GM19351 (cell line): ENCODE measurements at regions not wholly inside any gene's neighbourhood (a gene's known extent, or its start where the extent isn't known, plus 50 kb on each side); places are given as distances from the start of the nearest gene placed in this dataset.

ENCODE experiments used
- ATAC-seq: cut with Tn5 transposase; IDR thresholded peaks from one replicate; pipeline ENCODE4 v1.9.1; 2021; ENCODE audit warnings: mild to moderate bottlenecking, moderate library complexity; ENCODE audit not compliant: unreplicated experiment

DNA sequence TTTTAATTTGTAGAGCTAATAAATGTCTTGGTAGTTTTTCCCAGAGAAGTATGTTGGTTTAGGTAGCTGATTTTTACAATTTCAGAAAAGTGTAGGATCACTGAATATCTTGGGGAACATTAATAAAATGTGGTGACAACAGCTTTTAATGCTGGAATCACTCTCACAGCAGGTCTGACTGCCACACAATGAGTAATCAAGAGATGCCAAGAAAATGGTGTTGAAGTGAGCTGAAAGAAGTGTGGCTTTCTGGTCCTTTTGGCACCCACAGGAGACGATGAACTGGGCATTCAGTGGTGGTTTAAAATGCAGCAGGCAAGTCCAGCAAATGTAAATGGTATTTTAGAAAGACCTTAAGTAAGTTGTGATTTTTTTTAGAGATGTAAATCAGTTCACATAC is 175.8 kb downstream of the CBLN2 start:
- ATAC-seq: no peak

DNA sequence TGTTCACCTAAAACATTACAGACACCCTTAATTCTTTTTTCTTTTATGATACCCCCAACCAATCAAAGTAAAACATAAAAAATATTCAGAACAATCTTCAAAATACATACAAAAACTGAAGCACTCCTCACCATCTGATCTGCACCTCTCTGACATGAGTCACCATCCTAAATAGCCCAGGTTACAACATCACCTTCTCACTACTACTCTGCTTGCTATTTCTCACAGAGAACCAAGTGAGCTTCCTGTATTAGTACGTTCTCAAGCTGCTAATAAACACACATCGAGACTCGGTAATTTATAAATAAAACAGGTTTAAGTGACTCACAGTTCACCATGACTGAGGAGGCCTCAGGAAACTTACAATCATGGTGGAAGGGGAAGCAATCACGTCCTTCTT is 183.5 kb downstream of the CBLN2 start:
- no peak for ATAC-seq

DNA sequence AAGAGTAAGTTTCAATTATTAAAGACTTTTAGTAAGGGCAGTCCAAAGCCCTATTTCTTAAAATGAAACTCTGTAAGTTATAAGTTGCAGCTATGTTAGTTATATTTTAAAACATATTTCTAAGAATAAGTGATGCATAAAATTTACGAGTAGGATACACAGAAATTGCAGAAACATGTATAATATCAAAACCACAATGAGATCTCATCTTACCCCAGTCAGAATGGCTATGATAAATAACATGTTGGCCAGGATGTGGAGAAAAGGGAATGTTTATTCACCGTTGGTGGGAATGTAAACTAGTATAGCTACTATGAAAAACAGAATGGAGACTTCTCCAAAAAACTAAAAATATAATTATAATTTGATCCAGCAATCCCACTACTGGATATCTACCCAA is 201.2 kb downstream of the CBLN2 start:
- ATAC-seq: no peak

DNA sequence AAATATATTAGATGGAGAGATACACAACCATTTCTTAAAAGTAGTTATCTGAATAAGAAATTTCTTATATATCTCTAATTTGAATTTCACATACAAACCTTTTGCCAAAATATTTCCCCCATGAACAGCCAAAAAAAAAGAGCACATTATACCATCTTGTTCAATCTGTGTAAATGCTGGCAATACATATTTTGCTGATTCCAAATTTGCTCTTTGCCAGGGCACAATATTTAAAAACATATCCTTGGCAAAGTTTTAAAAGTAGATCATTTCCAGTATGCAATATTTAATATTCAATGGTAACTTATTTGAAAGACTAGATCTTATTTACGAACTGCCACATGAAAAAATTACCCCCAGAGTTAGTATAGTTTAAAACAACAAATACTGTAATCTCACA is 204.2 kb downstream of the CBLN2 start:
- ATAC-seq: no peak

DNA sequence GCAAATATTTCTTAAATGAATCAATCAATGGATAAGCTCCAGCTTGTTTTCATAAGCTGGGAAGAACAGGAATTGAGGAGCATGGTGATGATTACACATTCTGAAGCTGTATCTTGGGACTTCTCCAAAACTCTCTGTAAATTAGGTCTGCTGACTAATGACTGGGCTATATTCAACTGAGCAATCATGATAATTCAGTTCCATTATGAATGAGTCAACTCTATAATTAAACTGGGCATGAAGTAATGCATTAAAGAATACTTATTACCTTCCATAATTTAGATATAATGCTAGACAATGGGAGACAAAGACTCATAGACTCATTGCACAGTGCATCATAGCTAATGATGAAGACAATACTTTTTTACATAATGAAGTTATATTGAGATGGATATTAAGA is 207.4 kb downstream of the CBLN2 start:
- no peak for ATAC-seq

DNA sequence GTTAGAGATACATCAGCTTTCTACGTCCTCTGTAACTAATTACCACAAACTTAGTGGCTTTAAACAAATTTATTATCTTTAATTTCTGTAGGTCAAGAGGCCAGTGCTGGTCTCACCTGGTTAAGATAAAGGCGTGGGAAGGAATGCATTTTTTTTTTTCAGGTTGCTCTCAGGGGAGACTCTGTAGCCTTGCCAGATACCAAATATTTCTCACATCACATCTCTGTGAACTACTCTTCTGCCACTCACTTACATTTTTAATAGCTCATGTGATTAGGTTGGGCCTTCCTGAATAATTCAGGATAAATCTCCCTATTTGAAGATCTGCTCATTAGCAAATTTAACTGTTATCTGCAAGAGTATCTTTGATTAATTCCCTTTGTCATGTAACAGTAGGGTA is 214.6 kb downstream of the CBLN2 start:
- ATAC-seq: no peak

DNA sequence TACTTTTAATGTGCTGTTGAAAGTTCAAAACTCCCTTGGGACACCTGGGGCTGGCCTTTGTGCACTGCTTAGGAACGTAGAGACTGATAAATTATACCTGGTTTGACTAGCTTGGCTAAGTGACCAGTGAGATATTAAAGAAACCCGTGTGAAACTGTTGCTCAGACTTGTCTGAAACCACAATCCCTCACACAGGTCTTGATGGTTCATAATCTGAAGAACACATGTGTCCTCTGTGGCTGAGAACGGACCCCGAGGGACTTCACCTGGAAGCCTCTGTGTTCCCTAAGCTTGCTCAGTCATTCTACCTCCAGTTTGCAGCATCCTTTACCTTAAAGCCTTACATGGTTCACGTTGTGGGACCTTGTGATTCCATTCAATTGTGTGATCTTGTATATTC is 218.8 kb downstream of the CBLN2 start:
- ATAC-seq: no peak

DNA sequence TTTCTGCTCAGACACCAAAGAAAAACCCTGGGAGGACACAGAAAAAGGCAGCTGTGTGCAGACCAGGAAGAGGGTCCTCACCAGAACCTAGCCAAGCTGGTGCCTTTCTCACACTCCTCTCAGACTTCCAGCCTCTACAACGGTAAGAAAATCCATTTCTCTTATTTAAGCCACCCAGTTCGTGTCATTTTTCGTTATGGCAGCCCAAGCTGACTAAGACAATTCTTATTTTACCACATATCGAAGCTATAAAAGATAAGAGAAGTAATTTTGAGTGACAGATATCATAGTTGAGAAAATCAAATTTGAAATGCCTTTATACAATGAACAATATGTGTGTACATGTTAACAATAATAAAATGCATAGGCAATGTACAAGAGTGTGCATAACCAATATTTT is 219.5 kb downstream of the CBLN2 start:
- no peak for ATAC-seq

DNA sequence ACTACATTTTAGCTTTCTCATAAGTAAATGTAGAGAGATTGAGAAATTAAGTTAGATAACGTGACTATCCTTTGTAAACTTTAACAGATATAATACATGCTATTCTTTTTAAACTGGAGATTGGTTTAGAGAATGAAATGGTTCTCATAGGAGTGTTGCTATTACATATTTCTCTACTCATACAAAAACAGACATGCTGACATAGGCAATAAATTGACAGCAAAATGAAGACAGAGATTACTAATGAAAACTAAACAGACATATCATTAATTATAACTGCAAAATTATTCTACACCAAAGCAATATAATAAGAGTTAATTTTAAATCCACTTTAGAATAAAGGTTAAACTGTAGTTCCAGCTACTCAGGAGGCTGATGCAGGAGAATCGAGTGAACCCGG is 227.6 kb downstream of the CBLN2 start:
- ATAC-seq: no peak

DNA sequence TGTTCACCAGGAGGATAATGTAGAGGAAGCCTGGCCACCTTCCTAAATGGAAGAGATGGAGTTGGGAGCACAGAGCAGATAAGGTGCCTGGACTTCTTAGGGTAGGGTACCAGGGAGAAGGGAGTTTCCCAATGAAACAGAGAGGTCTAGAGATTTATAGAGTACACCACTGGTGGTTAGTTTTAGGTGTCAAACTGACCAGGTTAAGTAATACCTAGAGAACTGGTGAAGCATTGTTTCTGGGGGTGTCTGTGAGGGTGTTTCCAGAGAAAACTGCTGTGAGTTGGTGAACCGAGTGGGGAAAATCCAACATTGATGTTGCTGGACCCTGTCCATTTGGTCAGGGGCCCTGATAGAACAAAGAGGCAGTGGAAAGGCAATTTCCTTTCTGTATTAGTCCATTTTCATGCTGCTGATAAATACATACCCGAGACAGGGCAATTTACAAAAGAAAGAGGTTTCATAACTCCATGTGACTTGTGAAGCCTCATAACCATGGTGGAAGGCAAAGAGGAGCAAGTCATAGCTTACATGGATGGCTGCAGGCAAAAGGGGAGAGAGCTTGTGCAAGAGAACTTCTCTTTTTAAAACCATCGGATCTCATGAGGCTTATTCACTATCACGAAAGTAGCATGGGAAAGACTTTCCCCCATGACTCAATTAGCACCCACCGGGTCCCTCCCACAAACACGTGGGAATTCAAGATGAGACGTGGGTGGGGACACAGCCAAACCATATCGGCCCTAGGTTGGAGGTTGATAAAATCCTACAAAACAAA is 260.8 kb downstream of the CBLN2 start:
- ATAC-seq: no peak

DNA sequence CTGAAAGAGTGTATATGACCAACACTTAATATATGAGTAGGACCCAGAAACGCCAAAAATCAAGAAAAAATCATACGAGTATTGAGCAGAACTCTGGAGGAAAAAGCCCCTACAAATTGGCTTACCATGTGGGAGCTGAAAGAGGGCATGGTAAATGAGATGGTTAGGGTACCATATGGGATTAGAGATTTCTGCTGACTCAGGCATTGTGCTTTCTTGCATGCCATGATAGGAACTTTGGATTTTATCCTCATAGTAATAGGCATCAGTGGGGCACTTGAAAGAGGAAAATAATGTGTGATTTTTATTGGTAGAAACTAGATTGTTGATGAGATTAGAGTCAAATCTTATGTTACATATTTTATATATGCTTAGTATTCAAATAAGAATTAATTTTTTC is 271.1 kb downstream of the CBLN2 start:
- ATAC-seq: no peak

DNA sequence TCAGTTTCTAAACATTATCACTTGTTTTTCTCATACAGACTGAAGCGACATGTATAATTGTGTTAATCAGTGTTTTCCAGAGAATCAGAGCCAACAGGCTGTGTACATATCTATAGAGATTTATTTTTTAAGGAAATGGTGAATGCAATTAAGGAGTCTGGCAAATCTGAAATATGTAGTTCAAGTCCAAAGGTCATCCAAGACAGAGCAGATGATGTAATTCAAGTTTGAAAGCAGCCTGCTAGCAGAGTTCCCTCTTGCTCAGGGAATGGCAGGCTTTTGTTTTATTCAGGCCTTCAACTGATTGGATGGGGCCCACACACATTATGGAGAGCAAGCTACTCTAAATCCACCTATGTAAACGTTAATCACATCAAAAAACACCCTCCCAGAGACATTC is 282.6 kb downstream of the CBLN2 start:
- no peak for ATAC-seq

DNA sequence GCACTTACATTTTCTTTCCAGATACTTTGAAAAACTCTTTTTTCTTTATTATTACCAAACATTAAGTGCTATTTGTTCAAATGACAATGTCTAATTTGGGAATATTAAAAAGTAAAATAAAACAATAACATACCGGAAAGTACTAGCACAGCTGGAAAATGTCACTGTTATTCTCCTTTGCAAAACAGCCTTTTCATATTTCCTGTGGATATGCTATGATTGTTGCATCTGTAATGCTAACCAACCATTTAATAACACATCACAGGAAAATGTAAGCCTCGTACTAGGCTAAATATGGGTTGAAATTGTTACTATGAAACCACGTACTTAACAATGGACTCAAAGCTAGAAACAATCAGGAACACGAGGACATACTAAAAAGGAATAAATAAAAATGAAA is 298.1 kb downstream of the CBLN2 start:
- no peak for ATAC-seq

DNA sequence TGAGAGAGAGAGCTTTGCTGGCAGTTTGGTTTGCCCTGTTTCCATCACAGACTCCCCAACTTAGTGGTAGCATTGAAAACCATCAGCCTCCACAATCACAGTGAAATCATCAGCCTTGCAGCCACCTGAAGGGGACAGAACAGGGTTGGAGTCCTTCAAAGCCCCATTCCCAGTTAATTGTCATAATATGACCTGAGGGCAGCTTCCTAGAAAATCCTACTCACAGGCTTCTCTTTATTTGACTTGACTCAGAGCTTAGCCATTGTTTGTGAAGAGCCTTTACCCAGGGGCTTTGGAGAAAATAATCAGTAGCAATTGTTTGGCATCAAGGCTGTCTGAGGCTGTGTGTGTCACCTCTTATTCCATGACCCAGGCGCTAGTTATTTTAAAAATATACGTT is 308.7 kb downstream of the CBLN2 start:
- ATAC-seq: no peak

DNA sequence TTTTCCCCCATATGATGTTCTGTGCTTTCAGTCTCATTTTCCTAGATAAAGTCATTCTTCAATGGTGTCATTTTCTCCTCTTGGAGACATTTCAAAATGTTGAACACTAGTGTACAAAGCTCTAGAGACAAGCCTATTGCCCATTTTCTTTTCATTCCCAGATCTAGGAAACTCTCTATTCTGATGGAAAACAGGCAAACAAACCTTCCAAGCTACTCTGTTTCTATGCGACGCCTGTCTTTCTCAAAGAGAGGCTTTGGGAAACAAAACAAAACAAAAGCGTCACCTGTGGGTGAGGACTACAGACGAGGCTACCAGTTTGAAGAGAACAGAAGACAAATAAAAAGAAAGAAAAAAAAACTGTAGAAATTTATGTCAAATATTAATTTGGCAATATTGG is 311.0 kb downstream of the CBLN2 start:
- no peak for ATAC-seq

DNA sequence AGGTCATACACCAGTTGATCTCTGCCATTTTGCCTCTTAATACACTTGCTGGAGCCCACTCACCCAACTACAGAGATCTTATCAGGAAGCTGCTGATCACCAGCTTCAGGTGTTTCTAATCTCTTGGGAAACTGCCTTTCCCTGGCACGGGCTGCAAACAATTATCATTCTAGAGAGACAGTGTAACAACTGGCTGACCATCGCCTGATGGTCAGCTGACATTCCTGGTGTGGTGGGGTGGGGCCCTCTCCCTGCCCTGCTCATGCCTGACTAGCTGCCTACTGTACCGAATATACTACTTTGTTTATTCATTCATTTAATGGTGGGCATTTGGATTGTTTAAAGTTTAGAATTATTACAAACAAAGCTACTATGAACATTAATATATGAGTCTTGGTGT is 311.5 kb downstream of the CBLN2 start:
- no peak for ATAC-seq

DNA sequence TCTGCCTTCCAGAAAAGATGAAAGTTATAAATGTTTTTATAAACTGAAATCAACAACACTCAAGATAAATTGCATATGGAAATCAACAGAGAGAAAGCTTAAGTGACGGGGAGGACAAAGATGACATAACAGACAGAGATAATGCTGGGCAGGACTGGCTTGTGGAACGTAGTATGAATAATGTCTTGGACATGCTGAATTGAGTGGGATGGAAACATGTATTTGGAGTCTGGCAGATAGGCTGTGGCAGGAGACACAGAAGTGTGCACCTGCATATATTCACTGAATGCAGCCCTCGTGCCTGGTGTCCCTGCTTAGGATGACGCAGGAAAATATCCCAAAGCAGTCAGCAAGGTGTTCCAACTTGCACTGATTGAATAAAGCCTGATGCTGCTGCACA is 318.2 kb downstream of the CBLN2 start:
- no peak for ATAC-seq

DNA sequence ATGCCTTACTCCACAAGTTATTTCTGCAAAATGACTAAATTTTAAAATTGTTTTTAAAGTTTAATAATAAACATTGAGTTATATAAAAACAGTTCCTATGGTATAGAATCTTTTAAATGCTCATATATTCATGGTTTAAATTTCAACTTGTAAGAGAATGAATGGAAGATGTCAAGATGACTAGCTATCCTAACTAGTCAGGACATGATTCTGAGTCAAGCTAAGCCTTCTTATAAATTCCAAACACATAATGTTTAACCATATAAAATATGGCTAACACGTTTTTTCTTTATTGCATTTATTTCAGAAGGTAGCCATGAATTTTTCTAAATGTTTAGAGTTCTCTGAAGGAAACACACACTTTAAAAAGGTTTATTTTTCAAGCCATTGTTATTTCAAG is 320.4 kb downstream of the CBLN2 start:
- no peak for ATAC-seq

DNA sequence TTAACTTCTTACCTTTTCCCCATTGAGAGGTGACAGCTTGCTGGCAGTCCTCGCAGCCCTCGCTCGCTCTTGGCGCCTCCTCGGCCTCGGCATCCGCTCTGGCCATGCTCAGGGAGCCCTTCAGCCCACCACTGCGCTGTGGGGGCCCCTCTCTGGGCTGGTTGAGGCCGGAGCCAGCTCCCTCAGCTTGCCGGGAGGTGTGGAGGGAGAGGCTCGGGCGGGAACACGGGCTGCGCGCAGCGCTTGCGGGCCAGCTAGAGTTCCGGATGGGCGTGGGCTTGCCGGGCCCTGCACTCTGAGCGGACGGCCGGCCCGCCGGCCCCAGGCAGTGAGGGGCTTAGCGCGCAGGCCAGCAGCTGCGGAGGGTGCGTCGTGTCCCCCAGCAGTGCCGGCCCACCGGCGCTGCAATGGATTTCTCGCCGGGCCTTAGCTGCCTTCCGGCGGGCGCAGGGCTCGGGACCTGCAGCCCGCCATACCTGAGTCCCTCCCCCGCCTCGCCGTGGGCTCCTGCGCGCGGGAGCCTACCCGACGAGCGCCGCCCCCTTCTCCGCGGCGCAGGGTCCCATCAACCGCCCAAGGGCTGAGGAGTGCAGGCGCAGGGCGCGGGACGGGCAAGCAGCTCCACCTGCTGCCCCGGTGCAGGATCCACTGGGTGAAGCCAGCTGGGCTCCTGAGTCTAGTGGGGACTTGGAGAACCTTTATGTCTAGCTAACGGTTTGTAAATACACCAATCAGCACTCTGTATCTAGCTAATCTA is 335.0 kb downstream of the CBLN2 start:
- no peak for ATAC-seq

DNA sequence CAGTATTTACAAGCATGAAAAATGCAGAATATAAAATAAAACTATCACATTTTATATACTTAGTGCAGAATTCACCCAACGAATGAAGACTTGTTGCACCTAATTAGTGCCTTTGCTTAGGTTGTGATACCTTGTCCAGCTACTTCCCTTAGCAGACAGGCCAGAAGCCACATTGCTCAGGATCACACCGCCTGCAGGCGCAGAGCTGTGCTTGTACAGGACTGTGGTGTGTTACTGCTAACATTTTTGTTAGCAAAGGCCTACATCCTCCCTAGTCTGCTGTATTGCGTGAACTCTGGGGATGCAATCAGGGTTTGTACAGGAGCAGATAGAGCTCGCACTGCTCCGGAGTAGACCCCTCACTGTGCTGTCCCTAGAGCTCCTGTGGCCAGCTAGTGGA is 336.9 kb downstream of the CBLN2 start:
- no peak for ATAC-seq

DNA sequence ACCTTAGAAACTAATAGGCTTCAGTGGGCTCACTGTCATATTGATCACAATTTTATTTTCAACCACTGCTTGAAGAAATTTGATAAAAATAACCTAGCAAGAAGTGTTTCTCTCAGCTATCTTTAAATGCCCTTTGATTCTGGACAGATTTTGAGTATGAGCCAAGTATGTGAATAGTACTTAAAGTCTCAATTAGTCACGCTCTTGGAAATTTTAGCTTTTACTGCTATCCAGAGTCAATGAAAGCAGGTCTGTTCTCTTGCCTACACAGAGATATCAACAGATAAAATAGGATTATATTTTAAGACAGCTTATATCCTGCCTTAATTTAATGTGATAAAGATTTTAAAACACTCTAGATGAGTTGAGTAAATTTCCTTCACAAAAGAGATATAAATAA is 337.3 kb downstream of the CBLN2 start:
- ATAC-seq: no peak

DNA sequence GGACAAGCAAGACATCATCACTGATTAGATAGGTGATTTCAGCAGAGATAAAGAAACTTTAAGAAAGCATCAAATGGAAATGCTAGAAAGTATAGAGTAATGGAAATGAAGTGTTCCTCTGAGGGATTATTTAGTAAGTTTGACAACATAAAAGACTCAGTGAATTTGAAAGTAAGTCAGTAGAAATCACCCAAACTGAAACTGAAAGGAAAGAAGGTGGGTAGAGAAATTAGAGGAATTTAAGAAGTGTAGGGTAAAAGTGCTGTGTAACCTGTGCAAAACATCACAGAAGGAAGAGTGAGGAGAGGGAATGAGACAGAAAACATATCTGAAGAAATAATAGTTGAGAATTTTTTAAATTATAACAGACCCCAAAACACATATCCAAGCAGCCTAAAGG is 343.1 kb downstream of the CBLN2 start:
- no peak for ATAC-seq

DNA sequence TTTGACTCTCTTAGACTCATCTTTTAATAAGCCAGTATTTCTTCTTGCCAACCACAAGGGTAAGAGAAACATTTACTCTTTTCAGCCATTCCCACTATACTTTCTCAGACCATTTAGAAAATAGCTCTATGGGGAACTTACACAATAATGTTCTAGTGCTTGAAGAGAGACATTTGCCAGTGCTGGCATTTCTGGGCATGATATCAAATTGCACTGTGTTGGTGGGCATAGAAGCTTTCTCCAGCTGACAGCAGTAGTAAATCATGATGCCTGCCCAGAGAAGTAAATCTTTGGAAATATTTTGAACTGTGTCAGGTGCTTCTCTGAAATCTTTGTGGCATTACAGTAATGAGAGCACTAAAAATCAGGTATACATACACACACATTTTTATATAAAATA is 346.6 kb downstream of the CBLN2 start:
- no peak for ATAC-seq
